Stimulated activated CD4-positive, alpha-beta T cell treated with anti-CD3 and anti-CD28 coated beads, Interleukin-4, amount 100 ng/mL, for 24 hours (primary cell): ENCODE measurements at regions not wholly inside any gene's neighbourhood (a gene's known extent, or its start where the extent isn't known, plus 50 kb on each side); places are given as distances from the start of the nearest gene placed in this dataset.
"Not testable (repeated sequence)": the region's sequence is repeated elsewhere in the genome, so short reads cannot be mapped to it uniquely, and the experiment has no call there.

ENCODE experiments used
- DNase-seq: peaks from one replicate; pipeline ENCODE4 v3.0.0-alpha.2; 2020

DNA sequence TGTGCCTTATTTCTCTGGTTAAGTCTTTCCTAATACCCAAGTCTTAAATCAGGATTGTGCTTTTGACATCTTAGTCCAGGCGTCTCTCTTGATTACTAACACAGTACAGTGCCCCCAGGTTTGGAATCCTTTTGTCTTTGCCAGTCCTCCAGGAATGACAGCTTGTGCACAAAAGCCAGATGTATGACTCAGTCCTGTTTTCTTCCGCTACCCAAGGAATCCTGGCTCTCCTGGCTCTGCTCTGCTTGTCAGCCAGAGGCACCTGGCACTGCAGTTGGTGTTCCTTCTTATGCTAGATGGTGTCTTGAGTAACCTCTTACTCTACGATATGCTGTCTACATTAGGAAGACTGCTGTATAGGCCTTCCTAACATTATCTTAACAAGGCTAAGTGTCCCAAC lies 728.2 kb upstream of the NECTIN3 start:
- no peak for DNase-seq

DNA sequence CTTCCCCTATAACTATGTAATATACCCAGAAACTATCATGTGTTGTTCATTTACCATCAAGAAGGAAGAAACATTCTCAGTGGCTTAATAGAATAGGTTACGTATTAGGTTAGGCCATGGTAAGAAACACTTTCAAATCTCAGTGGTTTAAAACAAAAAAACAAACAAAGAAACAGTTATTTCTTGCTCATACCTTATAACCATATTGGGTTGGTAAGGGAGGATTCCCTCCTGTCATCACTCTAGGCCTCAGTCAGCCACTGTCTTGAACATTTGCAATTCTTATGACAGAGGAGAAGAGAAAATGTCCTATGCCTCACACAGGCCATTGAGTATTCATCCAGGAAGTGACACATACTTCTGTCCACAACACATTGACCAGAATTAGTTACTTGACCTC lies 727.7 kb upstream of the NECTIN3 start:
- DNase-seq: no peak

DNA sequence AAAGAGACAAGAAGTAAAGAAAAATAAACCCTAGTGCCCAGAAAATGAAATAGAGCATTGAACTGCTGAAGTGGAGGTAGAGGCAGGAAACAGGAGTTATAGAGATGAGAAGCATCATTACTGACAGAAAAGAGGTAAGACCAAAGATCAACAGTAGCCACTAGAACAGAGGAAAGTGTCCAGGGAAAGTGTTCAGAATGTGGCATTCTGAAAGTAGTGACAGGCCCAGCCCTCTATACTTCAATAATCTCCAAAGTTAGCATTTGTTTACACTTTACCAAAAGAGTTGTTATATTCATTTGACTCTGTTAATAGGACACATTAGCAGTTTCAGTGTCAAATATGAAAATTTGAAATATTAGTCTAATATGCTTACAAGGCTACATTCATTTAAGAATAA lies 727.1 kb upstream of the NECTIN3 start:
- DNase-seq: no peak

DNA sequence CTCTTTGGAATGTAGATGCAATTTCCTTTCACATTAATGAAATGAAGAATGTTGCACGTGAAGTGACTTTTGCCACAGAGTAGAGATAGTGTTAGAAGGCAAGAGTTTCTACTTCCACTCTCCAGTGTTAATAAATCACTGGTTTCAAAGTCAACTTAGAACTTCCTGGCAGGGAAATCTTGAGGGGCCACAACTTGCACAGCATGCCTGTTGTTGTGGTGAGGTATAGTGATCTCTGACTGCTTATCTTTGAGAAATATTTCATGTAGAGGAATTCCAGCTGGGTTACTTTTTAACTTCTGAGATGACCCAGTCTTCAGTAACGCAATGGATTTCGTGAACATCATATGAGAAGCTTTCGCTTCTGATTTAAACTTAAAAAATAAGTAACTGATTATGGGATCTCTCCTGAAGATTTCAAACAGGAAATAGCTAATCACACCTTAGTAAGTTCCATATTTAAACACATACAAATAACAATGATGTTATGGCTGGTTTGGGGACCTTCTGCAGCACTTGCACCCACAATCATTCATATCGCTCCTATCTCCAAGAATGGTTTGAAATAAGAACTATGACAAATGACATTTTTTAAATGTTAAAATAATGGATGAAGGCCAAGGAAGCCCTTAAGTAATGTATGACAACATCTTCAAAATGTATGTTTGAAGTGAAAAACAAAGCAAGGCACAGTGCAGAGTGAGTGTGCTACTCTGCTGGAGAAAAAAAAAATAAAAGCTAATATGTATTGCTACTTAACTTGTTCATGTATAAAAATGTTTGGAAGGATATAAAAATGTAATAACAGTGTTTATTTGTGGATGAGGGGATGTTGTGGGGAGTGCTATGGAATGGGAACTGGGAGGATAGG lies 726.5 kb upstream of the NECTIN3 start:
- no peak for DNase-seq

DNA sequence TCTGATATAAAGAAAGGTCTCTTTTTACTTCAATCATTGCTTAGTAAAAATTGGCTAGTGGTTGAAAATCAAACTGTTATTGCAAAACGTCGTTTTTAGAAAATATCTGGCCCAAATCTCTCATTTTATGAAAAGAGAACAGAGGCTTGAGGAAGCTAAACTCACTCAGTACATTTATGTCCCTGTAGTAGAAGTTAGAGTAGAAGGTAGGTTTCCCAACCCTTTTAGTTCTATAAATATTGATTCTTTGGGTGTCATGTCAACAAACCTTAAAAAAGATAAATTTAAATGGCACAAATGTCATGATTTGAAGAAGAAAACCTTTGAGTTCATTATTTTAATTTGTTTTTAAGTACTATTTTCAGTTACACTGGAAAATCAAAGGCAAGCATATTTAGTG lies 722.3 kb upstream of the NECTIN3 start:
- no peak for DNase-seq

DNA sequence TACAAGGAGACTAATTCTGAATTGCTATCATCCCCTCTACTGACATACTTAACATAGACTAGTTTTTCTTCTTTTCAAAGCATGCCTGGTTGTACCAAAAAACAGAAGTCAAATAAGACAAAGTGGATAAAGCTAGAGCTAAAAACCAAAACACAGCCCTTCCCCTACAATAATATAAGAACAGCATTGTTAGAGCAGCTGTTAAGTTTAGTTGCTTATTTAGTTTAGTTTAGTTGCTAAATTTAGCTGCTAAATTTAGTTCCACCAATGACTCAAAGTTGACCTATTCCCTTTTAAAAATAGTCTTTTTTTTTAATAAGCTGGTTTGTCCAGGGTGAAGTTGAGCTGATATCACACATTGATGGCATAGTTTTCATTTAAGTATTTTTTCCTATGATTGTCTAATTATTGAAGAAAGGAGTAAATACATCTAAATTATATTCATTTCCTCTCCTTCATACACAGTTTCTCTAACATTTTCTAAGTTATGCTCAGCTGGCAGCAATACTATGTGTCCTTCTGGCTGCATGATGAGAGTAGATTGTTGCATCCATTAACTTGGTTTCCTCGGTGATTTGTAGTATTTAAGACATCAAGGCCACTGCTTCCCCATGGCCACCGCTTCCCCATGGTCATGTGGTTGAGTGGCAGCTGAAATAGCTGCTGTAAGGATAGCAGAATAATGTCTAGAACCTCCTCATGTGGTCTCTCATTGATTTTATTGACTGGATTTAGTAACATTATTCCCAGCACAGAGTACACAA lies 718.6 kb upstream of the NECTIN3 start:
- DNase-seq: no peak

DNA sequence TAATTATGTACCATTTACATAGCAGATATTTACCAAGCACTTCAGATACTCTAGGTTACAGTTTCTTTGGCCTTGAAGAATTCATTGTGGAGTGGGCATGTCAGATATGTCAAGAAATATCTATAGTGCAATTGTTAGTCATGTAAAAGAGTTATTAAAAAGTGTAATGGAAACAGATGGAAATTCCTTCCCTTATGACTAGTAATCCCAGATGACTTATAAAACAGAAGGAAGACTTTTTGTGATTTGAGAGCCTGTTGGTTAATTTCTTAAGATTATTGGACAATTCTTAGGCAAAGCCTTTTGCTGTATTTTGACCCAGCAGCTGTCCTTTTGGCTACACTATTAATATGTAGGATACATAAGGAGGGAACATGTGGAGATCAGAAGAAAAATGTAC lies 708.9 kb upstream of the NECTIN3 start:
- DNase-seq: no peak

DNA sequence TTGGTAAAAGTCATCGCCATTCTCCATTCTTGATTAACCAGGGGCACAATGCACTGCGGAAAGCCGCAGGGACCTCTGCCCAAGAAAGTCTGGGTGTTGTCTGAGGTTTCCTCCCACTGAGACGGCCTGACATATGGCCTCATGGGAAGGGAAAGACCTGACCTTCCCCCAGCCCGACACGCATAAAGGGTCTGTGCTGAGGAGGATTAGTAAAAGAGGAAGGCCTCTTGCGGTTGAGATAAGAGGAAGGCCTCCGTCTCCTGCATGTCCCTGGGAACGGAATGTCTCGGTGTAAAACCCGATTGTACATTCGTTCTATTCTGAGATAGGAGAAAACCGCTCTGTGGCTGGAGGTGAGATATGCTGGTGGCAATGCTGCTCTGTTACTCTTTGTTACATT lies 704.3 kb upstream of the NECTIN3 start:
- DNase-seq: not testable (repeated sequence)

DNA sequence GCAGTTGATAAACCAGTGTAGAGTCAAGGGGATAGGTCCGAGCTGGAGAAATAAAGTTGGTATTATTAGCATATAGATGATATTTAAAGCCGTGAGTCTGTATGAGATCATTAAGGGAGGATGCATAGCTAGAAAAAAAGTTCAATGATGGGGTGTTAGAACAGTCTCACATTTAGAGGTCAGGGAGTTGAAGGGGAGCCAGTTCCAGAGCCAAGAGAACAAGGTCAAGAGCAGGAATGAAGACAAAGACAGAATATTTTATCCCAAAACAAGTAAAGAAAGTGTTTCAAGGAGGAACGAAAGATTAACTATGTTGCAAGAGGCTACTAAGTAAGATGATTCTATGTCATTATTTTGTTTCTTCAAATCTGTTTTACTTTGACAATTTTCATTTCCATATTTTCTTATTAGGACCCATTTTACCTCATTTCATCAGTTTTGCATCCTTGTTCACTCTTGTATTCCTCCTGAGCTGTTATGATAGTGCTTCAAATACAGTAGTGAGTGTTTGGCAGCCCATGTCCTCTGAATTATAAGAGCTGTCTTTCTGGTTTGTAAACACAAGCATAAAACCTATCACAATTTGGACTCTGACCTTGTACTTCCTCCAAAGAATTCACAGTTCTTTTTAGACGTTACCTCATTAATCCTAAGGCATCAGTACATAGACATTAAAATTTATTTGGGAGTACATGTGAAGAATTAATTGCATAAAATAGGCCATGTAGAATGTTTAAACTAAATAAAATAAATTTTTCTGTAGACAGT lies 695.7 kb upstream of the NECTIN3 start:
- DNase-seq: no peak

DNA sequence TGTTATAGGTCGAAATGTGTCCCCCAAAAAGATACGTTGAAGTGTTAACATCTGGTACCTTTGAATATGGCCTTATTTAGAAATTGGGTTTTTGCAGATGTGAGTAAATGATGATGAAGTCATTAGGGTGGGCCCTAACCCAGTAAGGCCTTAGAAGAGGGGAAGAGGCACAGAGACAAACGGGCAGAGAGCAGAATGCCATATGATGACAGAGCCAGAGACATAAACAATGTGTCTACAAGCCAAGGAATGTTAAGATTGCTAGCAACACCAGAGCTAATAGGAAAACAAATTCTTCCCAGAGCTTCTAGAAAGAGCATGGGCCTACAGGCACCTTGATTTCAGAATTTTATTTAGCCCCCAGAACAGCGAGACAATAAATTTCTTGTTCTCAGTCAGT lies 693.1 kb upstream of the NECTIN3 start:
- no peak for DNase-seq

DNA sequence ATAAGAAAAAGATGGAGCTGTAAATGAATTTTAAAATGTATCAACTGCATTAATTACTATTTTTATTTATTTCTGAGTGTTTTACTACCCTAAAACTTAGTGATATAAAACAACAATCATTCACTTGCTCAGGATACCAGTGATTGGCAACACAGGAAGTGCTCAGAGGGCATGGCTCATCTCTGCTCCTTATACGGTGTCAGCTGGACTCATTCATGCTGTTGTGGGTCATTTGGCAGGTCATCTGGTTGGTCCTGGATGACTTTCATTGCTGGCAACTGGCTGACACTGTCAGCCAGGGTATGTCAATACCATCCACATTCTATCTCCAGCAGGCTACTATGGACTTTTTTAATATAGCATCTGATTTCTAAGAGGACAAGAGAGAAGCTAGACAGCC lies 689.6 kb upstream of the NECTIN3 start:
- no peak for DNase-seq

DNA sequence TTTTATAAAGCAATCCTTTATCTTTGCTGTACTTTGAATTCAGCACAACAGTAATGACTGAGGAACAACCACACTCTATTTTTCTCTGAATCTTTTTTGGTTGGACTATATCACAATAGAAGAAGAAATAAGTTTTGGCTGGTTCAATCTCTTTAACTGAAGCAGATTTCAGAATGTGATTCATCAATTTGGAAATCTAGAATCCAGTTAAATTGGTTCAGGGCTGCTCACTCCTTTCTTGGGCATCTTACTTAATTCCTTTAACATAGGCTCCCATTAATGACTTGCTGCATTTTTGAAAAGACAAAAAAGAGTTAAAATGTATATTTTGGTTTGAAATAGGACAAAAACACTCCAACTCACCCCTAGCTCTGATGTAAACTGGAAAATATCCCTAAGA lies 688.3 kb upstream of the NECTIN3 start:
- no peak for DNase-seq

DNA sequence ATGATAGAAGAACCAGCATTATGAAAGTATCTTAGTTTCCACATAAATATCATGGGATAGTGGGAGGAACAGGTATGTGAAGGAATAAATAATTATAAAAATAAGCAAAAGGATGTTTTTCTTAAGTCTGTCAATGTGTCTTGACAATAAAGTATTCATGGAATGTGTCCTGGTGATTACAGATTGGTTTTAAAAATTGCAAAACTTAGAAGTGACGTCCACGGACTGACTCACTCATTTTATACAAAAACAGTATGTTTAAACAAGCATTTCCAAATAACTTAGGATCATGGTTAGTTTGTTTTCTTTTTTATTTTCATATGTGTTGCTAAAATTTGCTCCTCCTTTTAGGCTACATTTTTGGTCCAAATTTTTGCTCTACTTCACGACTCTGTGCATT lies 687.0 kb upstream of the NECTIN3 start:
- DNase-seq: no peak

DNA sequence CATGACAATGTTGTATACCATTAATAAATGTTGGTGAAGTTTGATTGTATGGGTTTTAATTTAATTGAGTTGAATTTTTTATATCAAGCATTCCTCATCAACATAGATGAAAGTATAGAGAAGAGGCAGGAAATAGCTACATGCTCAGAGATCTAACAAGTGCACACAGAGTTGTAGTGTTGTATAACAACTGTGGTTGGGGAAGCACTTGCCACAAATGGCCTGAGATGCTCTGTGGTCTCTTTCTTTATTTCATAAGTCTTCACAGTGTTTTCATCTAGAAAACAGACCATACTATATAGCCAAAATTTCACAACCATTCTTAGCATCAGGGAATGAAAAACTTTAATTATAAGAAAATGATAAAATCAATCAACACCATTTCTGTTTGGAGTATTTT lies 682.6 kb upstream of the NECTIN3 start:
- no peak for DNase-seq

DNA sequence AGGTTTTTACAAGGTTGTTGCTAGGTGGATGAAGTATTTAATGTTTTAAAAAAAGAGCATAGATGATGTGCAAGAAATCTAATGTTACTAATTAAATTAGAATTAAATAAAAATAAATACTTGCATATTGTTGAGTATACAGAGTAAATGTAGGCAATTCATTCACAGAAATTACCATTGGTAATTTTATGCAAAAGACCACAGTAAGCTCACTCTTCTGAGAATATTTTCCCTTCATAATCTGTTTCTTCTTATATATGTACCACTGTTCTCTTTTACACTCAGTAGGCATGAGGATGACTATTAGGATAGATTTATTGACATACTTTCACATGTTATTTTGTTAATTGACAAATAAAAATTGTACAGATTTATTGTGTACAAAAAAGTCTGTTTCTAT lies 681.2 kb upstream of the NECTIN3 start:
- DNase-seq: no peak

DNA sequence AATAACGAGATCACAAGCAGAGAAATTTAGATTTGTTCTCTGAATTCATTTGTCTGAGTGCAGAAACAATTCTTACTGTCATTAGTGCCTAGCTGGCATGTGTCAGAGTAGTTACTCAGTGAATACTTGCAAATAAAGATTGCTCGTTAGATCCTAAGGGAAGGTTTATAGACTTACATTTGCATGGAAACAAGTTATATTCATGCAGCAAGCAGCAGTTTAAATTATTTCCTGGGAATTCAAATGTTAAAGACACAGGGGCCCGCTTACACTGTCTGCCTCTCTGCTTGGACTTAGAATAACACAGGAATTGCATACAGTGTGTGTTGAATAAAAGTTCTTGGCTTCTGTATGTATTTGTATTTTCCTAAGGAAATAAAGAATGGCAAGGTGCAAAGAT lies 680.6 kb upstream of the NECTIN3 start:
- DNase-seq: no peak

DNA sequence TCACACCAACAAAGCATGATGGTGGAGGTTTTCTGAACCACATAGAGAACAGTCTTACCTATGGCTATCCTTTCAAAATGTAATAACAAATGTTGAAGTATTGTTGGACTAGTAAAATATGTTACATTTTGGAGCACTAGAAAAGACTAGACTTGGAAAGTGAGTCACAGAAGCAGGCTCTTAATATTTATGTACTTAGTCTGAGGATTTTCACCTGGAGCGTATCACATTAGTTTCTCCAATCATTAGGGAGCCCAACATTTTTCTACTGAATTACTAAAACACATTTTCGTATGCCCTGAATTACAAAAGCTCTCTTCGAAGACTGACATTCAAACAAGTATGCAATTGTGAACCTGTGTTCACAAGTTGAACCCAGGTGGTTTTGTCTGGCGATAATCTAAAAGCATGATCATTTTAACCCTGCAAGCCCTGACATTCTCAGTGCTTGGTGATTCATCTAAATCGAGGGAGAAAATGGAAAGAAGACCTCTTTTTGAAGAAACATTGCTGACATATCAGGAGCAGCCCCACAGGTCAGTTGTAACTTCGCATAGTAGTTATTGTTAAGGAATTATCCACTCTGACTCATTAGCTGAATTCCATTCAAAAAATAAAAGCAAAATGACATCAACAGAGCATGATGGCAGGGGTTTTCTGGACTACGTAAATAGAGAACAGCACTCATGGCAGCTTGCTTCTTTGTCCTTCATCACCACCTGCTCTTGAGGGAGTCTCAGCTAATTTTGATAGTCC lies 679.8 kb upstream of the NECTIN3 start:
- no peak for DNase-seq

DNA sequence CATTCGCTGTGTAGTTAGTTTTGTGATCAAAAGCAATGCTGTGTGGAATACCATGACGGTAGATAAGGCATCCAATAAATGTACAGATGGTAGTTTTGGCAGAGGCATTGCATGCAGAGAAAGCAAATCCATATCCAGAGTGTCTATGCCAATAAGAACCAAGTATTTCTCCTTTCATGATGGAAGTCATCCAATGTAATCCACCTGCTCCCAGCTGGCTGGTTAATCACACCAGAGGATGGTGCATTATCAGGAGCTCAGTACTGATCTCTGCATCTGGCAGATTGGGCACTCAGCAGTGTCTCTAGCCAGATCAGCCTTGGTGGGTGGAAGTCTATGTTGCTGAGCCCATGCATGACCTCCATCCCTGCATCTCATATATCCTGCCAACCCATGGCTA lies 677.7 kb upstream of the NECTIN3 start:
- DNase-seq: no peak

DNA sequence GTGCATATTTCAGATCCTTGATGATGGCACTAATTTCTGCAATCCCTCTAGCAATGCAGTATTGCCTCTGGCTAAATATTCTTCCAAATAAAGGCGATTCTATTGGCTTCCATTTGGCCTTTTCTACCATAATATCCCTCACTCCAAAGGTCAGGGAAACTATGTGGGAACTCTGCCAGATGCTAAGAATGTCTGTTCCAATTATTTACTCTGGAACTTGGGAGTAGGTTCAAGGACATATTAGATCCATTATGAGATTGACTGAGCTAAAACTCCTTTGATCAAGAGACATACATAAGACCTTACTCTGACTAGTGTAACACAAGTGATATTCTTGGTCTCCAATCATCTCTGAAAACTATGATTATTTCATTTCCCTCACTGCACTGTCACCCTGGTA lies 674.5 kb upstream of the NECTIN3 start:
- no peak for DNase-seq

DNA sequence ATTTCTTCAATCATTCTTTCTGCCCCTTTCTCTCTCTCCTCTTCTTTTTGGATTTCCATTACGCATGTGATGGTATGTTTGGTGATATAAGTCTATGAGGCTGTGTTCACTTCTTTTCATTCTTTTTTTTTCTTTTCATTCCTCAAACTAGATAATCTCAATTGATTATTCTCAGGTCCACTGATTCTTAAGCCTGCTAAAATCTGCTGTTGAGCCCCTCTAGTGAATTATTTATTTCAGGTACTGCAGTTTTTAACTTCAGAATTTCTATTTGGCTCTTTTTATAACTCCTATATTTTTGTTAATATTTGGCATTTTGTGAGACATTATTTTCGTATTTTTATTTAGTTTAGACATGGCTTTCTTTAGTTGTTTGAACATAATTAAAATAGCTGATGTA lies 671.3 kb upstream of the NECTIN3 start:
- no peak for DNase-seq

DNA sequence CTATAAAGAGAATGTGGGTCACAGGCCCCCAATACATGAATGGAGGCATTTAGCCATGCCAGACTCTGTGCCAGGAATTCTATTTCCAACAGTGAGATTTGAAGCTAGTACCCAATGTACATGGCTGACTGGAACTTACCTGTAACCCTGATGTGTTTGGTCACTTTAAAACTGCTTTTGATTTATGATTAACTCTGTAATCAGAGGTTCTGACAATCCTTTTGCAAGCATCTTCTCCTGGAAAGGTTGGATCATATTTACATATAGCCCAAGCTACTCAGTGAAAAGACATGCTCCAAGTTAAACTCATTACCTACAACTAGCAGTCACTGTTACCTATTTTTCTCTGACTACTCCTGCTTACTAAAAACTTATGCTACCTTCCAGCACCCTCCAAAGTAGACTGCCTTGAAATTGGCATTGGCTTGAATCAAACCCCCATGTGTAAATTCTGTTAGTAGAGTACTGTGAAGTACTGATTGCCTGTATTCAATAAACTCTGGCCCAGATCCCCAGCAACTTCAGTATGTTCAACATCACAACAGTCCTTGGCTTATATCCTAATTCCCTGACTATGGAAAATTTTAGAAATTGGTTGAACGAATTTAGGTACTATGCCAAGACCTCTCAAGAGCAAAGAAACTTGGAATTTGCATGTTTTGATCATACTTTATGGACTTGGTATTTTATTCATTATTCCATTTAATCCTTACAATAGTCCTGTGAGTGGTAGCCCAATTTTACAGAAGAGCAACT lies 665.6 kb upstream of the NECTIN3 start:
- DNase-seq: no peak

DNA sequence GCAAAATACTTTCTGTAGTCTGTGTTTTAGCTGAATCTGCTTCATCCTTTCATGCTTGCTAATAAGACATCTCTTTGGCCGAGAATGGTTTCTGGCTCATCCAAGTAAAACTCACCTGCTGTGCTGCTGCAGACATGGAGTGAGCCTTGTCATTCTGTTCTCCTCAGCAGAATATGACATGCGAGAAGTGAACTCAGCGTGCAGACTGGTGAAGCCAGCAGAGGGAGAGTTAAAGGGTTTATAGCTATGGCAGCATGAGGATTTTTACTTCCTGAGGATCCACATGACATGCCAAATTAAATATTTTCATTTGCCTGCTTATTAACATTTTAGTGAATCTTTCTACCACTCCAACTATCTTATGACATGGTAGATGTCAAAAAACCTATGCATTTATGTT lies 658.4 kb upstream of the NECTIN3 start:
- DNase-seq: no peak
